Tibial nerve (tissue), 4 donors: ENCODE measurements at regions not wholly inside any gene's neighbourhood (a gene's known extent, or its start where the extent isn't known, plus 50 kb on each side); places are given as distances from the start of the nearest gene placed in this dataset.

Experiments
- CTCF ChIP-seq, 5 experiments: fragments of 200-600 bp in 3 of 5; fragments of 450-650 bp in 2 of 5; sonication (generic) in 3 of 5; IDR thresholded peaks; one replicate each; pipeline ENCODE4 v1.5.1; 2016 to 2019; ENCODE audit warnings: antibody characterized with exemption in 5 of 5, mild to moderate bottlenecking in 3 of 5, moderate library complexity in 2 of 5
- EP300 ChIP-seq, 2 donors: sonication (generic); formaldehyde crosslinking; IDR thresholded peaks; one replicate each; pipeline ENCODE4 v1.6.1; 2017; ENCODE audit warnings: antibody characterized with exemption in 2 of 2, mild to moderate bottlenecking in 1 of 2

GRCh38 chr1:41981796-41982195 lies 63.1 kb upstream of the HIVEP3 start:
- TF ChIP-seq CTCF (IDR thresholded peaks at IDR 0.05), result no peak
- TF ChIP-seq EP300 (IDR thresholded peaks at IDR 0.05), result no peak
